GM12864 (cell line): ENCODE measurements at regions not wholly inside any gene's neighbourhood (a gene's known extent, or its start where the extent isn't known, plus 50 kb on each side); places are given as distances from the start of the nearest gene placed in this dataset.

ENCODE experiments used
- DNase-seq: peaks from one replicate; pipeline ENCODE4 v3.0.0-alpha.2; 2011; ENCODE audit warnings: low read depth
- H3K4me3 ChIP-seq: 2 replicates; pipeline ENCODE4 v1.5.1; 2011; ENCODE audit warnings: mild to moderate bottlenecking, low read depth, low read length, control low read depth
- TF ChIP-seq, protein P1 (sequence below): IDR thresholded peaks from 2 replicates; pipeline ENCODE4 v1.5.1; 2011; ENCODE audit warnings: low read depth, mild to moderate bottlenecking, moderate library complexity, low read length, control low read depth, inconsistent platforms; ENCODE audit errors: missing control alignments

DNA sequence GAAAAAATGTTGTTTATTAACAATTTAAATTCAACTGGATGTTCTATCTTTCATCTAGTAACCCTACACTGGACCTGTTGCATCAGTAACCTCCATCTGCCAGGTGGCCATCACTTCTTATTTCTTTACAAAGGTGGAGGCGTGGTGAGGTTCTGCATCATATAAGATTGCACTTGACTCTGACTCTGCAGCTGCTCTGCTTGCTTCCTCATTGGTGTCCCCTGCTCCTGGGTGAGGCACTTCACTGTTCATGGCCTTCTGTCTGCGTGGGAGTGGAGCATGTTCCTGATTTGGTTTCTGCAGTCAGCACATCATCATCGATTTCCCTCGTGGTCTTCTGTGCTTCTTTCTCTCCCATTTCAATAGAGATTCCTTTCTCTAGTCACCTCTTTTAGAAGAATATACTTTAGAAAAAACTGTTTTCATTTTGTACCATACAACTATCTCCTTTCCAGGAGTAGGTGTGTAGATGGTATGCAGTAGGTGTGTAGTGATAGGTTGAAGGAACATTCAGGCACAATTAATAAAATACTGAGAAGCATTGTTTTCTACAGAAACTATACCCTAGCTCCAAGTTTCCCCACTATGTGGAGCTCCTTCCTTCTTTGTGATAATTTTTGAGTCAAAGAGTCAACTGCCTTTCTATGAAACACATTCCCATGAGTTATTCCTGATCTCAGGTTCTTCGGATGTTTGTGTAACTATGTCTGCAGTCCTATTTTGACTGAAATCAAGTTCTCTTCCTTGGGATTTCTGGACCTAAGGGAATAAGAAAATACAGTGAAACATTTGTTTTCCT is 231.7 kb upstream of the CNTNAP2 start:
- TF ChIP-seq, protein P1, sequence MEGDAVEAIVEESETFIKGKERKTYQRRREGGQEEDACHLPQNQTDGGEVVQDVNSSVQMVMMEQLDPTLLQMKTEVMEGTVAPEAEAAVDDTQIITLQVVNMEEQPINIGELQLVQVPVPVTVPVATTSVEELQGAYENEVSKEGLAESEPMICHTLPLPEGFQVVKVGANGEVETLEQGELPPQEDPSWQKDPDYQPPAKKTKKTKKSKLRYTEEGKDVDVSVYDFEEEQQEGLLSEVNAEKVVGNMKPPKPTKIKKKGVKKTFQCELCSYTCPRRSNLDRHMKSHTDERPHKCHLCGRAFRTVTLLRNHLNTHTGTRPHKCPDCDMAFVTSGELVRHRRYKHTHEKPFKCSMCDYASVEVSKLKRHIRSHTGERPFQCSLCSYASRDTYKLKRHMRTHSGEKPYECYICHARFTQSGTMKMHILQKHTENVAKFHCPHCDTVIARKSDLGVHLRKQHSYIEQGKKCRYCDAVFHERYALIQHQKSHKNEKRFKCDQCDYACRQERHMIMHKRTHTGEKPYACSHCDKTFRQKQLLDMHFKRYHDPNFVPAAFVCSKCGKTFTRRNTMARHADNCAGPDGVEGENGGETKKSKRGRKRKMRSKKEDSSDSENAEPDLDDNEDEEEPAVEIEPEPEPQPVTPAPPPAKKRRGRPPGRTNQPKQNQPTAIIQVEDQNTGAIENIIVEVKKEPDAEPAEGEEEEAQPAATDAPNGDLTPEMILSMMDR = no peak
- H3K4me3 ChIP-seq = no peak overlapping the region
- DNase-seq = no peak

GRCh38 chr7:145876376-145876775 is 240.2 kb upstream of the CNTNAP2 start:
- H3K4me3 ChIP-seq = no peak overlapping the region
- TF ChIP-seq, protein P1 = no peak

GRCh38 chr7:145875267-145875666 is 241.3 kb upstream of the CNTNAP2 start:
- DNase-seq = no peak
- TF ChIP-seq, protein P1 = no peak
- H3K4me3 ChIP-seq = no peak overlapping the region

More at GRCh38 chr7:145876376-145876775, 240.2 kb upstream of the CNTNAP2 start:
- DNase-seq = no peak

- H3K4me3 ChIP-seq = no peak overlapping the region
- no peak for DNase-seq
- TF ChIP-seq, protein P1 = no peak
Observed at GRCh38 chr7:145868935-145869334, 247.7 kb upstream of the CNTNAP2 start.

DNA sequence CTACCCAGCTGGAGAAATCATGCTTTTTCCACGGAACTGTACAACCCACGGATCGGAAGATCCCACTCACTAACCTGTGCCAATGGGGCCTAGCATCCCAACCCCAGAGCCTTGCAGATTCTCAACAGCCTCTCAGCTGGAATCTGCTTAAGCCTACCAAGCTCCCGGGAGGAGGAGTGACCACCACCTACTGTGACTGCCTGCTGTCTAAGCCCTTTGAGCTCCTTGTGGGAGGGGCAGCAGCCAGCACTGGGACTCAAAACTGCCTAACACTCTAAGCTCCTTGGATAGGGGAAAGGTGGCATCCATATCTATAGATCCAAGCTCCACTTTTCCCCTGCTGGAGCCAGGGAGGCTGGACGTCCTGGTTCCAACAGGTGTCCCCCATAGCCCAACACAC is 254.4 kb upstream of the CNTNAP2 start:
- no peak overlapping the region for H3K4me3 ChIP-seq
- DNase-seq = no peak
- TF ChIP-seq, protein P1 = no peak

DNA sequence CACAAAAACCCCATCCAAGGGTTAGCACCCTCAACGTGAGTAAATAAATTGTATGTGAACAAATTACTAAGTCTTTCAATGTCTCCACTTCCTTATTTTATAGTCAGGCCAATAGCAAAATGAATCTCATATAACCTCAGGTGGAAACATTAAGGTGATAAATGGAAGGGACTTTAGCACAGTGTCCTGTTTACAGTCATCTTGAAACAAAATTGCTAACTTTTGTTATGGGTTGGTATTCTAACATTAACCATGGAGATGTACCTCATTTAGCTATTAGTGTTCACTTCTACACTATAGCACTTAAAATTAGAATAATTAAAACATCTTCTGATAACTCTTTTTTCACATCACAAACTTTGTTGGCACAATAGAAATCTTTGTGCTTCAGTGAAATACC is 255.8 kb upstream of the CNTNAP2 start:
- TF ChIP-seq, protein P1 = no peak
- DNase-seq = no peak
- no peak overlapping the region for H3K4me3 ChIP-seq

- H3K4me3 ChIP-seq = no peak overlapping the region
- TF ChIP-seq, protein P1 = no peak
- no peak for DNase-seq
Observed at GRCh38 chr7:145850636-145851035, 266.0 kb upstream of the CNTNAP2 start.
